Esophagus squamous epithelium (tissue), 4 donors: ENCODE measurements at regions not wholly inside any gene's neighbourhood (a gene's known extent, or its start where the extent isn't known, plus 50 kb on each side); places are given as distances from the start of the nearest gene placed in this dataset.

Source experiments
- CTCF ChIP-seq, 6 experiments: fragments of 450-650 bp in 4 of 6; fragments of 200-600 bp in 2 of 6; sonication (generic) in 2 of 6; IDR thresholded peaks; one replicate each; pipeline ENCODE4 v1.5.1; 2016 to 2019; ENCODE audit warnings: antibody characterized with exemption in 6 of 6, mild to moderate bottlenecking in 4 of 6, moderate library complexity in 4 of 6
- POLR2A ChIP-seq, 4 donors: fragments of 450-650 bp; IDR thresholded peaks; one replicate each; pipeline ENCODE4 v1.6.1; 2017; ENCODE audit warnings: antibody characterized with exemption in 4 of 4, mild to moderate bottlenecking in 4 of 4, moderate library complexity in 3 of 4

GRCh38 chr18:5627776-5628511 is 84.1 kb upstream of the EPB41L3 start:
- no peak for TF ChIP-seq CTCF (IDR thresholded peaks at IDR 0.05)
- TF ChIP-seq POLR2A (IDR thresholded peaks at IDR 0.05) = no peak
